Fibroblast of skin of left biceps (primary cell): ENCODE measurements at regions not wholly inside any gene's neighbourhood (a gene's known extent, or its start where the extent isn't known, plus 50 kb on each side); places are given as distances from the start of the nearest gene placed in this dataset.
"Not testable (repeated sequence)": the region's sequence is repeated elsewhere in the genome, so short reads cannot be mapped to it uniquely, and the experiment has no call there.

Experiments used
- DNase-seq, 2 experiments: peaks; one replicate each; pipeline ENCODE4 v3.0.0-alpha.2; 2013; ENCODE audit warnings: low read depth in 2 of 2

- no peak for DNase-seq
Measured at GRCh38 chr13:54394908-54395307, 1366.3 kb downstream of the OLFM4 start.

- no peak for DNase-seq
Measured at GRCh38 chr13:54402495-54402894, 1373.9 kb downstream of the OLFM4 start.

GRCh38 chr13:54415753-54416366, 1387.2 kb downstream of the OLFM4 start:
- DNase-seq, result no peak

DNA sequence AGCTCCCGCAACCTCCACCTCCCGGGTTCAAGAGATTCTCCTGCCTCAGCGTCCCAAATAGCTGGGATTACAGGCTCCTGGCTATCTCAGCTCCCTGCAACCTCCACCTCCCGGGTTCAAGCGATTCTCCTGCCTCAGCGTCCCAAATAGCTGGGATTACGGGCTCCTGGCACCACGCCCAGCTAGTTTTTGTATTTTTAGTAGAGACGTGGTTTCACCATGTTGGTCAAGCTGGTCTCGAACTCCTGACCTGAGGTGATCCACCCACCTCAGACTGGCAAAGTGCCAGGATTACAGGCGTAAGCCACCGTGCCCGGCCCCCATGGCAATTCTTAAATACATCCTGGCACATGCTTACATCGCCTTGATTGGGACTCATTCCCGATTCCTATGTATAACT, 1394.3 kb downstream of the OLFM4 start:
- not testable (repeated sequence) for DNase-seq

GRCh38 chr13:54424344-54424743, 1395.7 kb downstream of the OLFM4 start:
- no peak for DNase-seq

- DNase-seq, result no peak
Measured at GRCh38 chr13:54433493-54434206, 1405.0 kb downstream of the OLFM4 start.

DNA sequence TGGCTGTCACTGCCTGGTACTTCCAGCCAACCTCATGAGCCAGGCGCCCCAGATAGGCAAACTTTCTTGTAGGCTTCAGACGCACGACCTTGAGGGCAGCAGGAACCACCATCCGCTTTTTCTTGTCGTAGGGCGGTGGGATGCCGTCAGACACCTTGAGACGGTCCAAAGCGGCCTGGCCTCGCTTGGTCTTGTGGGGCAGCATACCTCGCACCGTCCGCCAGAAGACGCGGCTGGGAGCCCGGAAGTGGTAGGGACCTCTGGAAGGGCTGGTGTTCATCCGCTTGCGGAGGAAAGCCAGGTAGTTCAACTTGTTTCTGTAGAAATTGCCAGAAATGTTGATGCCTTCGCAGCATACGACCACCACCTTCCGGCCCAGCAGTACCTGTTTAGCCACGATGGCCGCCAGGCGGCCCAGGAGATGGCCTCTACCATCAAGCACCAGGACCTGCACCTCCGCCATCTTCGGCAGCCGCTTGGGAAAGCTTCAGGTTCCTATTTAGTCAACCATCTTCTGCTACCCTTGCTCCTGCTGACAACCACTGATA, 1412.3 kb downstream of the OLFM4 start:
- DNase-seq, result not testable (repeated sequence)

DNA sequence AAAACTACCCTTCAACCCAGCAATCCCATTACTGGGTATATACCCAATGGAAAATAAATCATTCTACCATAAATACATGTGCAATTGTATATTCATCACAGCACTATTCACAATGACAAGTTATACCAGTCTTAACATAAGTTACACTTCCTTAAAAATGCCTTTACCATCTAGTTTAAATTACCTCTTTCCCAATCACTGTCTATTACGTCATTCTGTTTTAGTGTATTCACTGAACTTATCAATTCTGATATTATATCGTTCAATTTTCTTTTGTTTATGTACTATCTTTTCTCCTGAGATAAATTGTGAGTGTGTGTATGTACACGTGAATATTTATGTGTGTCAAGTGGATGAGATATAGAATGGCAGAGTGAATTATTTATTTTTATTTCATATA, 1416.8 kb downstream of the OLFM4 start:
- DNase-seq, result no peak

- DNase-seq, result no peak
Measured at GRCh38 chr13:54445865-54446264, 1417.3 kb downstream of the OLFM4 start.

DNA sequence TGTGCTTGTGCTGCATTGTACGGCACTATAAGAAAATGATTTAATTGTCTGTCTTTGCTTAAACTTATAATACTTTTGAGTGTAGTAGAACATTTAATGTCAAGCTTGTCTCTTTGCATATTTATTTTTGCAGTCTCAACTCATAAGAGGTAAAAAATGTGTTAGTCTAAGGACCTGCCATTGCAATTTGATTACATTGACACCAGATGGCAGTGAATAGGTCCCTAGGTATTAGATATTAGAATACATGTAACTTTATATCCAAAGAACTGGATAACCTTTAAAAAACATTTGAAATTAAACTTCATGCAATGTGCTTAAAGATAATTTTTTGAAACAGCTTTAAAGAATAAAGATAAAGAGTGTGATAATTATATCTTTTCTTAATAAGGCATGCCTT, 1421.3 kb downstream of the OLFM4 start:
- DNase-seq, result no peak

GRCh38 chr13:54484166-54484565, 1455.6 kb downstream of the OLFM4 start:
- DNase-seq, result no peak

DNA sequence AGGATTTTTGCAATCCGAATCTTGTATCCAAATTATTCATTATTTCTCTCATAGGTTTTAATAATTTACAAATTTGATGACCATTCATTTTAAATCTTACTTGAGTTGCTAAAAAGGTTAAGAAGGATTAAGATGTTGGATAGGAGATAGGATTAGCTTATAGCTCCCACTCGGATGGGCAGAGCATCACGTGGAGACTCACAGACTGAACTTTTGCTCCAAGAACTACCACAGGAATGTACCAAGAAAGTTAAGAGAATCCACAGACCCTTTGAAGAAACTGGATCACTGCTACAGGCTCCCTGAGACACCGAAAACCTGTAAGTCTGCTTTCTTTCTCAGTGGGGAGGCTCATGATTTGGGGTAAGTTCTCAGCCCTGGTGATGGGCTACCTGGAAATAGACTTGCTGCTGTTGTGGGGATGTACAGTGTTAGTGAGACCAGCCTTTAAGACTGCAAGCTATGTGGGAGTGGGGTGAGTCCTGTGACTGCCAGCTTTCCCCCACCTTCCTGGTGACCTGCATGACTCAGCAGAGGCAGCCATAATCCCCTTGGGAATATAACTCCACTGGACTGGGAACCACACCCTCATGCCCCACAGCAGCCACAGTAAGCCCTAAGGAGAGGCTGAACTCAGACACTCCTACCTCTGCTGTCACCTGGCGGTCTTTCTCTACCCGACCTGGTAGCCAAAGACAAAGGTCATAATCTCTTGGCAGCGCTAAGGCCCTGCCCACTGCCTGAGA, 1458.0 kb downstream of the OLFM4 start:
- DNase-seq, result no peak

DNA sequence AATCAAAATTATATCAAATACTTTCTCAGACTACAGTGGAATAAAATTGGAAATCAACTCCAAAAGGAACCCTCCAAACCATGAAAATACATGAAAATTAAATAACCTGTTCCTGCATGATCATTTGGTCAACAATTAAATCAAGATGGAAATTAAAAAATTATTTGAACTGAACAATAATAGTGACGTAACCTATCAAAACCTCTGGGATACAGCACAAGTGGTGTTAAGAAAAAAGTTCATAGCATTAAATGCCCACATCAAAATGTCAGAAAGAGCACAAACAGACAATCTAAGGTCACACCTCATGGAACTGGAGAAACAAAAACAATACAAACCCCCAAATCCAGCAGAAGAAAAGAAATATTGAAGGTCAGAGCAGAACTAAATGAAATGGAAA, 1460.7 kb downstream of the OLFM4 start:
- DNase-seq, result no peak

DNA sequence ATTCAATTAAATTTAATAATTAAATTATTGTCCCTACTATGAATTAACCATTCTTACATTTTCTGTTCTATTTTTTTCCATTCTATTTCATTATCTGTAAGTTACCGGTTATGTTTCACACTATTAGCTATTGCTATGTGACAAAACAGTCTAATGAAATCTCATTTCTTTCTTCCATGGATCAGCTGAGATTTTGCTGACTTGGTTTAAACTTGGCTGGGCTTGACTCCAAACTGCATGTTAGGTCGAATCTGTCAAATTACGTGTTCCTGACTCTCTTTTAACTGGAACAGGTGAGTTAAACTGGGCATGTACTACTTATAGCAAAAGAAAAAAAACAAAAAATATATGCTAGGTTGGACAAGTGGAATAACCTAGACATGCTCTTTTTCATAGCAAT, 1464.4 kb downstream of the OLFM4 start:
- DNase-seq, result no peak

- no peak for DNase-seq
Measured at GRCh38 chr13:54511366-54511765, 1482.8 kb downstream of the OLFM4 start.

GRCh38 chr13:54513254-54513653, 1484.6 kb downstream of the OLFM4 start:
- DNase-seq, result no peak

DNA sequence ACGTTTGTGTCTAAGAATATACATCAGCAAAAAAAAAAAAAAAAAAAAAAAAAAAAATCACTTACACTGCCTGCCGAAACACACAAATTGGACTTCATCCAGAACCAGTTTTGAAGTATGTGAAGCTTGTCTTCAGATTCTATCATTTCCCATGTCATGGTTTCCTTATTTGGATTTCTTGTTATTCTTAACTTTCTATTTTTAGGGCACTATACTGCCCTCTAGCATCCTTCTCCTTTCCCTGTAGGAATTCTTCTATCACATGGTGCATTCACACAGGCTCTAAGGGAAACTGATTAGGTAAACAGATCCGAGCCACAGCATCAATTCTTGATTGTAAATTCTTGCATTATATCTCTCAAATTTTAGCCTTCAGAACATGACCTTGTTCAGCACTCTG, 1507.5 kb downstream of the OLFM4 start:
- DNase-seq, result no peak

DNA sequence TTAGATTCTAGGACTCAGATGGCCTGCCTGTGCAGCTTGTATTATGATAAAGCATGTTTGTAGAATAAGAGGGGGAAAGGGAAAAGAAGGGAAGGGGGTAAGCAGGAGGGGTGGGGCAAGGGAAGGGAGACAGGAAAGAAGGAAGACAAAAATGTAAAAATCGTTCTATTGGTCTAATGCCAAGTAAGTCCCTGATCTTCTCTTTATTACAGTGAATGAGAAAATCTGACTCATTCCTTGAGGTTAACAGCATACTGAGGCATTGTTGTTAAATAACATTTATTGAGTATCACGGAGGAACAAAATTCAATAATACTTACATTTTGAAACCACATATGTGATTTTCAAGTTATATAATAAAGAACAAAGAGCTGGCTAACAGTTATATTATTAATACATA, 1534.7 kb downstream of the OLFM4 start:
- no peak for DNase-seq

- not testable (repeated sequence) for DNase-seq
Measured at GRCh38 chr13:54572037-54572436, 1543.4 kb downstream of the OLFM4 start.

DNA sequence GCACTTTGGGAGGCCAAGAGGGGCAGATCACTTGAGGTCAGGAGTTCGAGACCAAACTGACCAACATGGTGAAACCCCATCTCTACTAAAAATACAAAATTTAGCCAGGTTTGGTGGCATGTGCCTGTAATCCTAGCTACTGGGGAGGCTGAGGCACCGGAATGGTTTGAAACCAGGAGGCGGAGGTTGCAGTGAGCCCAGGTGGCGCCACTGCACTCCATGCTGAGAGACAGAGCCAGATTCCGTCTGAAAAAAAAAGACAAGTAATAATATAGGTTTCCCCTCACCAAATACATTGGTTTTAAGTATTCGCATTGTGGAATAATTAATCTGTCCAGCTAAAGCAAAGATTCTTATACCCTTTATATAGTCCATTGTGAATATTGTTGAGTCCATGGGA, 1544.6 kb downstream of the OLFM4 start:
- DNase-seq, result no peak

DNA sequence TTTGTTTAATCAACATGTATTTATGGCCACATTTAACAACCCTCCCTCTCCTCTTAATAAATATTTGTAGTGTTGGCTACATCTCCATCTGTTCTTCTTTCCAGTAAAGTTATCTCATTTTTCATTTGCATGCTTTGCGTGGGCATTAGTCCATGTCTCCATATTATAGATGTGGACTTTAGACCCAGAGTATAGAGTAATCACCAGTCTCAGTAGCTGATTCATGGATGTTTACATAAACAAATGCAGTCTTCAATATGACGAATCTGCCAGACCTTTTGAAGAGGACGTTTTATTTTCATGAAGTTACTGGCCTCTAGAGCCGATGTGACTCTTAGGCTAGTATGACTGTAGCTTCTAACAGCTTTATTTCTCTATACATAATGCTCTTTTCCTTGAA, 1546.2 kb downstream of the OLFM4 start:
- no peak for DNase-seq

GRCh38 chr13:54591540-54591939, 1562.9 kb downstream of the OLFM4 start:
- no peak for DNase-seq

GRCh38 chr13:54592201-54592600, 1563.6 kb downstream of the OLFM4 start:
- DNase-seq, result no peak
